LNCaP clone FGC (cell line): ENCODE measurements at regions not wholly inside any gene's neighbourhood (a gene's known extent, or its start where the extent isn't known, plus 50 kb on each side); places are given as distances from the start of the nearest gene placed in this dataset.

Experiments used
- DNase-seq: peaks from one replicate; pipeline ENCODE4 v3.0.0-alpha.2; 2011; ENCODE audit warnings: low read depth
- H3K4me3 ChIP-seq: 2 replicates; pipeline ENCODE4 v1.5.1; 2011; ENCODE audit warnings: mild to moderate bottlenecking, low read depth, low read length, control low read depth
- CTCF ChIP-seq: IDR thresholded peaks from 2 replicates; pipeline ENCODE4 v1.5.1; 2012; ENCODE audit warnings: mild to moderate bottlenecking; ENCODE audit not compliant: control insufficient read depth, insufficient read depth; ENCODE audit errors: extremely low read depth

- TF ChIP-seq CTCF: no peak
- no peak overlapping the region for H3K4me3 ChIP-seq
- no peak for DNase-seq
These were observed 114.0 kb downstream of the RPAP3 start for GRCh38 chr12:47591795-47592194.

DNA sequence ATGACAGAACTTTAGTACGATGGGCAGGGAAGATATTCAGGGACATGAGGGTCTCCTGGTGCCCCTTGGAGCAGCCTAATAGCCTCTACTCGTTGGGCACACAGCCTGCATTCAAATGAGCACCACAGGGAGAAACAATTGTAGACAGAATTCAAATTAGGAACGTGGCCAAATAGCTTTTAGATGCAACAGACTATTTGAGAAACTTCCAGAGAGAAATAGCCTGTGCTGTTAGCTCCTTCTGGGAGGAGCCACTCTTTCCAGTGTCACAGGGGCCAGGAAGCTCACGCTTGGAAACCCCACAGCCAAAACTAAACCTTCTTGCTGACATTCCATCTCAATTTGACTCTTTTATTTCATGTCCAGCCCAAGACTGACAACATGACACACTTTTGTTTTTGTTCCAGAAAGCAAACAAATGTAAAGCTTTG, 114.5 kb downstream of the RPAP3 start:
- no peak for DNase-seq
- TF ChIP-seq CTCF: no peak
- no peak overlapping the region for H3K4me3 ChIP-seq

- no peak overlapping the region for H3K4me3 ChIP-seq
- no peak for TF ChIP-seq CTCF
- DNase-seq: no peak
These were observed 115.0 kb downstream of the RPAP3 start for GRCh38 chr12:47590771-47591360.

GRCh38 chr12:47586952-47587669, 118.7 kb downstream of the RPAP3 start:
- no peak for DNase-seq
- H3K4me3 ChIP-seq: no peak overlapping the region
- no peak for TF ChIP-seq CTCF

DNA sequence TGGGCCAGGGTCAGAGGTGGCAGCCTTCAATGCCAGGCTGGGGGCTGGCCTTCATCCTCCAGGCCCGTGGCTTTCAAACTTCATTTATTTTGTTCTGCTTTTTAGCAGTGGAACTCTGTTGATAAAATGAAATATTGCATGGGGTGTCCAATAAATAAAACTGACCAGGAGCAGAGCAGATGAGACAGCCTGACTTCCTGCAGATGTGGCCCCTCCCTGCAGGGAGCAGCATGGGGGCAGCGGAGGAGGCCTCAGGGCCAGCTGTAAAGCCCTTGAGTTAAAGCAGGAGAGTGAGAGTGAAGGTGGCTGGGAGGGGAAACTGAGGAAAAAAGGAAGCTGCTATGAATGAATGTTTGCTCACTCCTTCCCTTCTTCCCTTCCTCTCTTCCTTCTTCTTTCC, 120.3 kb downstream of the RPAP3 start:
- H3K4me3 ChIP-seq: no peak overlapping the region
- no peak for TF ChIP-seq CTCF
- no peak for DNase-seq

DNA sequence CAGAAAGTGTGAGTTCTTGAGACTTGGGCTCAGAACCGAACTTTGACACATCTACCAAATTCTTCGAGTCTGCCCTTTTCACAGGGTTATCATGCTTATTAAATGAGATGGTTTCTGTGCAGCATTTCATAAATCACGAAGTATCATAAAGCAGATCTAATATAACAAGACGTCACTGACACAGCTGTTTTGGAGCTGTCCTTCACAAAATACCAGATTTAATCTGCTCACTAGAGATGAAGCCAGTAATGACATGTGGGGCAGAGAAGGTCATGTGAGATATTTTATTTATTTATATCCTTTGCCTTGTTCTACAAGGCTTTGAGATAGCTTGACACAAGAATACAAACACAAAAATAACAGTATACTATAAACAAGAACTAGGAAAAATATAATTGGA, 127.0 kb downstream of the RPAP3 start:
- no peak overlapping the region for H3K4me3 ChIP-seq
- TF ChIP-seq CTCF: no peak
- no peak for DNase-seq
